DMS53 treated with DMSO at 0.1 percent for 48 hours (cell line): ENCODE measurements at regions not wholly inside any gene's neighbourhood (a gene's known extent, or its start where the extent isn't known, plus 50 kb on each side); places are given as distances from the start of the nearest gene placed in this dataset.
A peak's percentile ranks its signal among the peaks of the same experiment; 100 is the strongest.

Experiments
- DNase-seq: peaks from one replicate; lab custom pipeline; 2025; ENCODE audit not compliant: unreplicated experiment; lab: John Stamatoyannopoulos, UW

DNA sequence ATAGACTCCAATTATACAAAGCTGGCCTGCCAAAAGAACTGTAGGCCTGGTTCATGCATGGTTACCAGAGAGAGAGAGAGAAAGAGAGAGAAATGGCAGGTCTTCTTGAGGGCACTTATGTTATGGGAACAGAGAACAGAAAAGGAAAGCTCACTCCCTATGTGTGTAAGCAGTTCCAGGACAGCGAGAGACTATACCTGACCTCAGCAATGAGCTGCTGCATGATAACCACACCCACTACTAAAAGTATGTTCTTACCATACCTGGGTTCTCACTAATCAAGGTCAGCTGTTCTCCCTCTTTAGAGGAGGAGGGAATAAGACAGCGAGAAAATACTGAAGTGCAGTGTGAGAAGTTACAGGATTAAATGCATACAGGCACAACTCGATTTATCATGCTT lies 583.3 kb downstream of the GBA3 start:
- no peak for DNase-seq

GRCh38 chr4:23269566-23269965 lies 576.8 kb downstream of the GBA3 start:
- DNase-seq, result no peak

DNA sequence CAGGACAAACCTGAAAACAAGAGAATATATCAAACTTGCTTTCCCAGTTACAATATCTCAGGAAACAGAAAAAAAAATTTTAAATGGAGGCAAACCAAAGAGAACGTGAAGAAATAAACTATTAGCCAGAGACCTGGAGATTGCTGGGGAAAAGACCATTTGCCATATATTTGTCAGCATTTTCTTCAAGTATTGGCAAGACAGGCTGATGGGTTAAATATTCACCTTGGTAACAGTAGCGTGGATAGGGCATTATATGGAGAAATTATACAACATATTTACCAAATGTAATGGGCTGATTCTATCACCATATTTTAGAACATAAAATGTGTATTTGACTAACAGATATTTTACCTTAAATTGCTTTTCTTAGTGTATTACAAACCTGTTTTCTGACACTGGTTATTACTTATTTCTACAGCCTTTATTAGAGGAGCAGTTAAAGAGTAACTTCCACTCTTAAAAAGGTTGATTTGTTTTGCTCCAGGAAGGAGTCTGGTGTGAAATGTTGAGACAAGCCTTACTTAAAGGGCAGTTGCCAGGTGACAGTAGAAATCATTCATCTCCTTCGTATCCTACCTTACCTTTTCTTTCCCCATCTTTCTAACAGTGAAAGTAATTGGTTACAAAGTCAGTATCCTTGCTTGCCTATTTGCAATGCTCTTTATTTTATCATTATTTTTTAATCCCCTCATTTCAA lies 575.5 kb downstream of the GBA3 start:
- DNase-seq, result no peak

DNA sequence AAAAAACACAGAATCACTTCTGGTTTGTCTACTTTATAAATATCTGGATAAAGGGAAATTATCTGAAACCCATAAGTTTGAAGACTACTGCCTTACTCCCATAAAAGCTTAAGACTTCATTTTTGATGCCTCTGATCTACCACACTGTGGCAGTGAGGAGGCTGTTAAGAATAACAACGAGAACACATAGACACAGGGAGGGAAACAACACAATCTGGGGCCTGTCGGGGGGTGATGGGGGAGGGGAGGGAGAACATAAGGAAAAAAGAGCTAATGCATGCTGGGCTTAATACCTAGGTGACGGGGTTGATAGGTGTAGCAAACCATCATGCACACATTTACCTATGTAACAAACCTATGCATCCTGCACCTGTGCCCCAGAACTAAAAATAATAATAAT lies 573.7 kb downstream of the GBA3 start:
- DNase-seq, result no peak

DNA sequence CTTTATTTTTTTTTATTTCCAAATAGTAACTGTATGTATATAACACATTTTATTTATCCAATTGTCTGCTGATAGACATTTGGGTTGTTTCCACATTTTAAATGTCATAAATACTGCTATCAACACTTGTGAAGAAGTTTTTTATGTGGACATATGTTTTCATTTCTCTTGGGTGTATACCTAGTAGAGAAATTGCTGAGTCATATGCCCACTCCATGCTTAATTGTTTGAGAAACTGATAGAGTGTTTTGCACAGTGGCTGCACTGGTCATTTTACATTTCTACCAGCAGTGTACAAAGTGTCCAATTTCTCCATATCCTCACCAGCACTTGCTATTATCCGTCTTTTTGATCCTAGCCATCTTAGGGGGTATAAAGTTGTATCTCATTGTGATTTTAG lies 567.8 kb downstream of the GBA3 start:
- DNase-seq, result peak; percentile 36

- no peak for DNase-seq
Observed at GRCh38 chr4:23245203-23245832, 552.6 kb downstream of the GBA3 start.

- no peak for DNase-seq
Observed at GRCh38 chr4:23242962-23243361, 550.2 kb downstream of the GBA3 start.

- no peak for DNase-seq
Observed at GRCh38 chr4:23241408-23241807, 548.7 kb downstream of the GBA3 start.

GRCh38 chr4:23238848-23239247 lies 546.1 kb downstream of the GBA3 start:
- no peak for DNase-seq

DNA sequence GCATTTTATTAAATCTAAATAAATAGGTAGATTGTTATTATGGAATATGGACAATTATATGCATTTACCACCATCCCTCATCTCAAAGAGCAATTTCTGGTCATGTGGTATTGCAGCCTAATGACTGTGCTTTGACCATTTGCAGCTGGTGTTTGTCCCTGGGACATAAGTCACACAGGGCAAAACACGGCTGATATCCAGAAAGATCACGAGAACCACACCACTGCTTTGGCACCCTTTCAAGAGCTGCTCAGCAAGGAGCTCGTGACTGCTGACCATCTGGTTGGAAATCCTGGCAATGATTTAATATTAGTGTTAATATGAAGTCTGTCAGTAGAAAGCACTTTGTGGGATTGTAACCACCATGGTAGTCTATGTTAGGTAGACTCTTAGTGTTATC lies 545.0 kb downstream of the GBA3 start:
- DNase-seq, result no peak

- no peak for DNase-seq
Observed at GRCh38 chr4:23235628-23236390, 543.1 kb downstream of the GBA3 start.

- no peak for DNase-seq
Observed at GRCh38 chr4:23234716-23235115, 542.0 kb downstream of the GBA3 start.

GRCh38 chr4:23234018-23234417 lies 541.3 kb downstream of the GBA3 start:
- no peak for DNase-seq

- DNase-seq, result no peak
Observed at GRCh38 chr4:23233596-23233995, 540.9 kb downstream of the GBA3 start.

DNA sequence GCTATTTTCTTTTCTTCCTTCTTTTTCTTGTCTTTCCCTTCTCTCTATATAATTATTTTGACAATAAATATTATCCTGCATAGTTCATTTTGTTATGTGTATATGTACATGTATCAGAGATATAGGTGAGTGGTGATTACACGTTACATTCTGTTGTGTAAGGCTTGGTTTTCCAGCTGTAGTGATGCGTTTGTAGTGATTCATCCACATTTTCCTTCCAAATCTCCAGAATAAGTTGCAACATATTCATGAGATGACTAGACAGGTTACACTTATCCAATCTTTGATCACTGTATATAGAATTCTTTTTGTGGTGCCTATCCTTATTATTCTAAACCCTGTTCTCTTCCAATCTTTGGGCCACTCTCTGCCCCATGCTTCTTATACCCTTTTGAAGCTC lies 540.2 kb downstream of the GBA3 start:
- no peak for DNase-seq

- DNase-seq, result no peak
Observed at GRCh38 chr4:23225564-23225963, 532.8 kb downstream of the GBA3 start.

DNA sequence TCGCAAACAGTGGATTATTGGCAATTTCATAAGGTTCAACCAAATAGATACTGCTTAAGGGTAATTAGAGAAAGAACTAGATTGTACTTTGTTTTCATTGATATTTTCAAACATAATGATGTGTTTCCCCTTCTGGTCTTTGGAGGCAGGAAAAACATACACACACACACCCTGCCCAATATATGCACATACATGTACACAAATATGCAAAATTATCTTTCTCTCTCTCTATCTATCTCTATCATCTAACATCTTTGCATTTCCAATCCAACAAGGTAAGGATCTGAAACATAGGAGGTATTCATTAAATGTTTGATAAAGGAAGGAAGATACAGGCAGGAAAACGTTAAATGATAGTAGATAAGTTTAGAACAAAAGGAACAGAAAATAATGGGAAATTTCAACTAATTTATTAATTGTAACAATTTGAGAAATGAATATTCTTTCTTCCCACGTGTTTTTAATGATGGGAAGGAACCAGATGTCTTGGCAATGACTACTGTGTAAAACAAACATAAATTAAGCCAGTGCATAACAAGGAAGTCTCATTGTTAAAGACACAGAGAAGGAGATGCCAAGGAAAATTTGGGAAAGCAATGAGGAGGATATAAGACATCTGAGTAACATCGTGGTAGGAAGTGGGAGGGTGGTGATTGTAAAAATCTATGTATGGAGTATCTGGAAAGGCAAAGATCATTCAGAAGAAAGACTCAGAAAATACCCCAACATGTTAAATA lies 532.1 kb downstream of the GBA3 start:
- DNase-seq, result no peak

DNA sequence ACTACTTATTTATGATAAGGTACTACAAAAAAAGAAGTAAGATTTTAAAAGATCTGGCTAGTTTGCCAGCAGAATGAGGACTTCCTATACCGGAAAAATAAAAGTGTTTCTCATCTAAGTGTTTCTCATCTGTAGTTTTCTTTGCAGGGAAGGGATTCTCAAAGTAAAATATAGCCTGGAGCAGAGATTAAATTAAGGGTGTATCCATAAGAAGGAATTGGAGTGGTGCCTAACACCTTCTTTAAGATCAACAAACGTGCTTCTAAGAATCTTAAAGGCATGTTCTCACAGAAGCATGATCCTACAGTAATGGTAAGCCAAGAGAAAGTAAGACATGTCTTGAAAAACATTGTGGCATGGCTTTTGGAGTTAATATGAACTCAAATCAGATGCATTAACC lies 528.2 kb downstream of the GBA3 start:
- DNase-seq, result no peak

GRCh38 chr4:23219779-23220408 lies 527.2 kb downstream of the GBA3 start:
- no peak for DNase-seq

DNA sequence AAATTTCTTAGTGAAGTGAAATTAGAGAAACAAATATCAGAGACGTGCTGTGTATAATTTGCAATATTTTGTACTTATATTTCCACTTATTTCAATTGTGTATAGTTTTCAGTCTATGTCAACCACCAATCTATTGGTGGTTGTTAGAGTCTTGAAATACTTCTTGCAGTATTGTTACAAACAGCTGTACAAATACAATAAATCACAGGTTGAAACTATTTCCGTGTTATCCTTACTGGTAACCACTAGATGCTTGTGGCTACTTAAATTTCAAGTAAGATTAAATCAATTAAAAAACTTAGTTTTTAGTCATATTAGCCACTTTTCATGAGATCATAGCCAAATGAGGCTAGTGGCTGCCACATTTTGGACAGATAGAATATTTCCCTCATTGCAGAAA lies 520.5 kb downstream of the GBA3 start:
- DNase-seq, result no peak

DNA sequence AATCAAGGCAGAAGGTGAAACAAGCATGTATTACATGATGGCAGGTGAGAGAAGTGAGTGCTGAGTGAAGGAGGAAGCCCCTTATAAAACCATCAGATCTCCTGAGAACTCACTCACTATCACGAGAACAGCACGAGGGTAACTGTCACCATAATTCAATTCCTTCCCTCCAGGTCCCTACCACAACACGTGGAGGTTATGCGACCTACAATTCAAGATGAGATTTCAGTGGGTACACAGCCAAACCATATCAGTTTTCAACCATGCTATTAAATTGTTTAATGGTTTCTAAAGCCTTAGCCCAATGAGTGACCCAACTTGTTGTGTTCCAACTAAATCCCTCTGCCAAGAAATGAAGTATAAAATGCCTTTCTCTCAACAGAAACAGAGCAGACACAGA lies 519.8 kb downstream of the GBA3 start:
- no peak for DNase-seq
